ENCODE measurements at regions not wholly inside any gene's neighbourhood (a gene's known extent, or its start where the extent isn't known, plus 50 kb on each side); places are given as distances from the start of the nearest gene placed in this dataset.
"Not testable (repeated sequence)": the region's sequence is repeated elsewhere in the genome, so short reads cannot be mapped to it uniquely, and the experiment has no call there.

DNA sequence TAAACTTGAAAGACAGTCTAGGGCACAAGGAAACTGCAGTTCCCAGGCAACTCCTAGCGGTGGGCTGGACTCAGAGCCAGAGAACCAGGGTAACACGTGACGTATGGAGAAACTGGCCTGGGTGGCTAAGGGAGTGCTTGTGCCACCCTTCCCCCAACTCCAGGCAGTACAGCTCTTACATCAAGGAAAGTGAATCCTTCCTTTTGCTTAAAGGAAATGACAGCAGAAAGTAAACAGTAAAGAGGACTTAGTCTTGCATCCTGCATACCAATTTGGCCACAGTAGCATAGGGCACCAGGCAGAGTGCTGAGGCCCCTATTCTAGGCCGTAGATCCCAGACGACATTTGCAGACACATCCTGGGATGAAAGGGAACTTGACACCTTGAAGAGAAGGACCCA is 322.8 kb downstream of the CD109 start:
- Histone ChIP-seq H3K27ac (ENCODE audit: low read depth, low read length) (no peak overlapping the region), H3K4me3 (ENCODE audit: low read length) (no peak overlapping the region), H3K27me3 (ENCODE audit: control insufficient read depth in 2 of 2, insufficient read depth in 2 of 2, low read length in 2 of 2) (no peaks in the 10 kb centered on the region), H3K4me1 (ENCODE audit: control insufficient read depth in 2 of 2, insufficient read depth in 2 of 2, low read length in 2 of 2) (no peaks in the 10 kb centered on the region), H3K9me3 (ENCODE audit: control insufficient read depth in 2 of 3, low read length in 3 of 3) (no peaks in the 10 kb centered on the region), H3K36me3 (ENCODE audit: control insufficient read depth in 2 of 3, insufficient read depth in 3 of 3, low read length in 3 of 3) (no peaks in the 10 kb centered on the region)
- H3K36me3 Mint-ChIP-seq: no peaks in the 10 kb centered on the region
- H3K27ac Mint-ChIP-seq: no peak overlapping the region
- H3K4me3 Mint-ChIP-seq: no peak overlapping the region
- ATAC-seq: no peak
- CTCF ChIA-PET: no interaction called here
- peaks cover 0 to 26% (median 7%) of the 10 kb centered on the region in 11 donors for H3K9me3 Mint-ChIP-seq
- DNase-seq: no peak
- H3K27me3 Mint-ChIP-seq: peaks cover 0 to 8% (median 0%) of the 10 kb centered on the region in 5 donors
- intact Hi-C loops (cut with micrococcal nuclease): no loop called here
- POLR2A ChIA-PET: no interaction called here
- no peaks in the 10 kb centered on the region for H3K4me1 Mint-ChIP-seq

DNA sequence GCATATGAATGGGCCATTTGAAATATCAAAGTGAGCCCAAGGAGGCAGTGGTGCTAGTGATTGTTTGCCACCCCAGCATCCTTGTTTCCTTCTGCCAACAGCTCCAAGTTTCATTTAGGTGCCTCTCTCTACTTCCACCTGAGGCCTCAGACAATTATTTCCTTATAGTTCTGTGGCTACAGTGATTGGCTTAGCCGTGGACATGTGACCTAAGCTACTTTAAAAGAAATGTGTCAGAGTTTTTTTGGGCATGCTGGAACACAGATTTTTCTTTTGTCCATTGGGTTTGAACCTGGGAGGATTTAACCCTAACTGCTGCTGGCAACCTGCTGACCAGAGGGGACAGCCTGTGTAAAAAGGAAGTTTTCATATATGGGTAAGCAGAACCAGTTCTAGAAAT is 319.4 kb downstream of the CD109 start:
- H3K9me3 ChIP-seq (ENCODE audit: control insufficient read depth in 2 of 3, low read length in 3 of 3): no peaks in the 10 kb centered on the region
- Mint-ChIP-seq H3K27ac (no peak overlapping the region), H3K4me3 (no peak overlapping the region), H3K36me3 (peaks cover 0 to 6% (median 0%) of the 10 kb centered on the region in 5 donors), H3K27me3 (peaks cover 0 to 10% (median 0%) of the 10 kb centered on the region in 5 donors), H3K9me3 (peaks cover 1 to 39% (median 8%) of the 10 kb centered on the region in 11 donors), H3K4me1 (no peaks in the 10 kb centered on the region)
- DNase-seq (no peak), ATAC-seq (no peak)
- intact Hi-C loops (cut with micrococcal nuclease): no loop called here
- H3K4me3 ChIP-seq (ENCODE audit: low read length): no peak overlapping the region
- POLR2A ChIA-PET: no interaction called here
- no peaks in the 10 kb centered on the region for H3K36me3 ChIP-seq (ENCODE audit: control insufficient read depth in 2 of 3, insufficient read depth in 3 of 3, low read length in 3 of 3)
- no peaks in the 10 kb centered on the region for H3K4me1 ChIP-seq (ENCODE audit: control insufficient read depth in 2 of 2, insufficient read depth in 2 of 2, low read length in 2 of 2)
- CTCF ChIA-PET: no interaction called here
- no peaks in the 10 kb centered on the region for H3K27me3 ChIP-seq (ENCODE audit: control insufficient read depth in 2 of 2, insufficient read depth in 2 of 2, low read length in 2 of 2)
- no peak overlapping the region for H3K27ac ChIP-seq (ENCODE audit: low read depth, low read length)

DNA sequence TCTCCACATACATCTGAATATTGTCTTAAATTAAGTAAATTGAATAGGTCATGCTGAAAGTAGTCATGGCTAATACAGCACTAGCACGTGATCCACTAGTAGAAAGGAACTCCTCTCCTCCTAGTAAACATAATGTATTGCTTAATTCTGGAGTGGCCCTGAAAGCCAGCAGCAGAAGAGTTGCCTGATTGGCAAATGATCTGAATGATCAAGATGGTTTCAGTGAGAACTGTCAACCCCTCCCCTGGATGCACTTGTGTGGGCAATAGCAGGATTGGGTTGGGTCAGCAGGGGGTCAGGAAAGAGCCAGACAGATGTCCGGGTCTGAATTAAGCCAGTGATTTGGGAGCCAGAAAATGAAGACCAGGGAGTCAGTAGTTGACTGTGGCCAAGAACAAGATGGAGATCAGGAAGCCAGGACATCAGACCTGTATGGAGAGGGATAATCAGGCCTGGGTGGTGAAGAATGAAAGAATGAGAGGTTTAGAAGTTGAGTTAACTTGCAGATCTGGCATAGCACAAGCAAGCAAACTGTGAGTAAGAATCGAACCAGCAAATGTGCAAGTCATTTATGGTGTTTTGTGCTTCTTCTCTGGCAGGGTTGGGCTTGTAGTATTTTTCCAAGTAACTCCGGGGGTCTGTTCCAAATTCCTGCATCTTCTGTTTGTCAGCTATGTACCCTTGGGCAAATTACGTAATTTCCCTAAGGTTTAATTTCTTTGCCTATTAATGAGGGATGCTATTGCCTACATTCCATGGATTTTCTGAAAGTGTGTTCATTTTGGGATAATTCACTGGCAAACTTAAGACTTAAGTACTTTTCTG is 304.9 kb downstream of the CD109 start:
- Histone ChIP-seq H3K4me1 (ENCODE audit: control insufficient read depth in 2 of 2, insufficient read depth in 2 of 2, low read length in 2 of 2) (no peaks in the 10 kb centered on the region), H3K27ac (ENCODE audit: low read depth, low read length) (no peak overlapping the region), H3K36me3 (ENCODE audit: control insufficient read depth in 2 of 3, insufficient read depth in 3 of 3, low read length in 3 of 3) (no peaks in the 10 kb centered on the region), H3K9me3 (ENCODE audit: control insufficient read depth in 2 of 3, low read length in 3 of 3) (peaks cover 0 to 4% (median 0%) of the 10 kb centered on the region in 3 experiments), H3K4me3 (ENCODE audit: low read length) (no peak overlapping the region), H3K27me3 (ENCODE audit: control insufficient read depth in 2 of 2, insufficient read depth in 2 of 2, low read length in 2 of 2) (no peaks in the 10 kb centered on the region)
- Mint-ChIP-seq H3K36me3 (peaks cover 0 to 3% (median 0%) of the 10 kb centered on the region in 5 donors), H3K27ac (no peak overlapping the region), H3K4me1 (no peaks in the 10 kb centered on the region), H3K4me3 (no peak overlapping the region), H3K27me3 (peaks cover 0 to 5% (median 0%) of the 10 kb centered on the region in 5 donors), H3K9me3 (peaks cover 0 to 6% (median 2%) of the 10 kb centered on the region in 11 donors)
- intact Hi-C loops (cut with micrococcal nuclease): no loop called here
- no peak for ATAC-seq
- DNase-seq: no peak
- CTCF ChIA-PET: no interaction called here
- POLR2A ChIA-PET: no interaction called here

DNA sequence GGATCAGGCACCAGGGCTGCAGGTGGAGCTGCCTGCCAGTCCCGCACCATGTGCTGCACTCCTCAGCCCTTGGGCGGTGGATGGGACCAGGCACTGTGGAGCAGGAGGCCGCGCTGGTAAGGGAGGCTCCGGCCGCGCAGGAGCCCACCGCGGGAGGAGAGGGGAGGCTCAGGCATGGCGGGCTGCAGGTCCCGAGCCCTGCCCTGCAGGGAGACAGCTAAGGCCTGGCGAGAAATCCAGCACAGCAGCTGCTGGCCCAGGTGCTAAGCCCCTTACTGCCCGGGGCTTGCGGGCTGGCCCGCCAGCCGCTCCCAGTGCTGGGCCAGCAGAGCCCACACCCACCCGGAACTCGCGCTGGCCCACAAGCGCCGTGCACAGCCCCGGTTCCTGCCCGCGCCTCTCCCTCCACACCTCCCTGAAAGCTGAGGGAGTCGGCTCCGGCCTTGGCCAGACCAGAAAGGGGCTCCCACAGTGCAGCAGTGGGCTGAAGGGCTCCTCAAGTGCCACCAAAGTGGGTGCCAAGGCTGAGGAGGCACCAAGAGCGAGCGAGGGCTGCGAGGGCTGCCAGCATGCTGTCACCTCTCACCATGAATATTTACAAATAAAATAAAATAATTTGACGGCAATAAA is 294.7 kb downstream of the CD109 start:
- POLR2A ChIA-PET; H3K27me3 Mint-ChIP-seq; H3K27me3 ChIP-seq (ENCODE audit: control insufficient read depth in 2 of 2, insufficient read depth in 2 of 2, low read length in 2 of 2); H3K9me3 ChIP-seq (ENCODE audit: control insufficient read depth in 2 of 3, low read length in 3 of 3); H3K27ac ChIP-seq (ENCODE audit: low read depth, low read length); H3K4me1 ChIP-seq (ENCODE audit: control insufficient read depth in 2 of 2, insufficient read depth in 2 of 2, low read length in 2 of 2); DNase-seq; H3K9me3 Mint-ChIP-seq; H3K4me3 ChIP-seq (ENCODE audit: low read length); CTCF ChIA-PET; intact Hi-C loops (cut with micrococcal nuclease); ATAC-seq; H3K36me3 ChIP-seq (ENCODE audit: control insufficient read depth in 2 of 3, insufficient read depth in 3 of 3, low read length in 3 of 3); H3K4me1 Mint-ChIP-seq; H3K4me3 Mint-ChIP-seq; H3K36me3 Mint-ChIP-seq; H3K27ac Mint-ChIP-seq: not testable (repeated sequence)

DNA sequence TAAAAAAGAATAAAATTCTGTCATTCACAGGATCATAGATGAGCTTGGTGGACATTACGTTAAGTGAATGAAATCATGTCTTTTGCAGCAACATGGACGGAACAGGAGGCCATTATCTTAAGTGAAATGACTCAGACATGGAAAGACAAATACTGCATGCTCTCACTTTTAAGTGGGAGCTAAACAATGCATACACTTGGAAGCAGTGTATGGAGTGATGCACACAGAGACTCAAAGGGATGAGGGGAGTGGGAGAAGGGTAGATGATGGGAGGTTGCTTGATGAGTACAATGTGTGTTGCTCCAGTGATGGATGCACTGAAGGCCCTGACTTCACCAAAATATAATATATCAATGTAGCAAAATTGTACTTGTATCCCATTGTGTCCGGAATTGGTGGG is 293.4 kb downstream of the CD109 start:
- ChIA-PET POLR2A (no interaction called here), CTCF (no interaction called here)
- peaks cover 0 to 4% (median 0%) of the 10 kb centered on the region in 5 donors for H3K27me3 Mint-ChIP-seq
- H3K4me3 Mint-ChIP-seq: no peak overlapping the region
- no peak overlapping the region for H3K27ac Mint-ChIP-seq
- no peaks in the 10 kb centered on the region for H3K4me1 Mint-ChIP-seq
- intact Hi-C loops (cut with micrococcal nuclease): no loop called here
- Histone ChIP-seq H3K9me3 (ENCODE audit: control insufficient read depth in 2 of 3, low read length in 3 of 3) (no peaks in the 10 kb centered on the region), H3K27ac (ENCODE audit: low read depth, low read length) (no peak overlapping the region), H3K4me1 (ENCODE audit: control insufficient read depth in 2 of 2, insufficient read depth in 2 of 2, low read length in 2 of 2) (no peaks in the 10 kb centered on the region), H3K4me3 (ENCODE audit: low read length) (no peak overlapping the region), H3K36me3 (ENCODE audit: control insufficient read depth in 2 of 3, insufficient read depth in 3 of 3, low read length in 3 of 3) (no peaks in the 10 kb centered on the region), H3K27me3 (ENCODE audit: control insufficient read depth in 2 of 2, insufficient read depth in 2 of 2, low read length in 2 of 2) (no peaks in the 10 kb centered on the region)
- H3K36me3 Mint-ChIP-seq: no peaks in the 10 kb centered on the region
- ATAC-seq (no peak), DNase-seq (no peak)
- peaks cover 0 to 4% (median 0%) of the 10 kb centered on the region in 11 donors for H3K9me3 Mint-ChIP-seq

DNA sequence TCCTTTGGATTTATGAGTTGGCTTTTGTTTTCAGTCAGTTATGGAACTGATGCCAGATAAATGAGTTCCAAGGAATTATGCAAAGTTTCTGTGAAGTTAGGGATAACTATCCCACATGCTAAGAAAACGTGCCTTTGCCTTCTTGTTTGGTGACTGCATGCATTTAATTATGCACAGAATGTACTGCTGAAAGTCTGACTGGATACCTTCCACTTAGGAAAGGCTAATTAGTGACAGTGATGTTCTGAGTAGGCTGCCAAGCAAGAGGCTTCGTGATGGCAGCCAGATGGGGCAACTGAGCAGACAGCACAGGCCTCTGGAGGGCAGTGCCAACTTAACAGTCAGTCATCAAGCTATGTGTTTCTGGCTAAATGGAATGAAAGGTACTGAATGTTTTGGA is 289.9 kb downstream of the CD109 start:
- Mint-ChIP-seq H3K27ac (no peak overlapping the region), H3K4me3 (no peak overlapping the region), H3K27me3 (peaks cover 0 to 8% (median 4%) of the 10 kb centered on the region in 5 donors), H3K36me3 (no peaks in the 10 kb centered on the region), H3K9me3 (peaks cover 0 to 13% (median 2%) of the 10 kb centered on the region in 11 donors), H3K4me1 (no peaks in the 10 kb centered on the region)
- ChIA-PET POLR2A (no interaction called here), CTCF (no interaction called here)
- intact Hi-C loops (cut with micrococcal nuclease): no loop called here
- no peaks in the 10 kb centered on the region for H3K9me3 ChIP-seq (ENCODE audit: control insufficient read depth in 2 of 3, low read length in 3 of 3)
- H3K27me3 ChIP-seq (ENCODE audit: control insufficient read depth in 2 of 2, insufficient read depth in 2 of 2, low read length in 2 of 2): no peaks in the 10 kb centered on the region
- H3K4me1 ChIP-seq (ENCODE audit: control insufficient read depth in 2 of 2, insufficient read depth in 2 of 2, low read length in 2 of 2): no peaks in the 10 kb centered on the region
- no peak overlapping the region for H3K4me3 ChIP-seq (ENCODE audit: low read length)
- DNase-seq: no peak
- H3K36me3 ChIP-seq (ENCODE audit: control insufficient read depth in 2 of 3, insufficient read depth in 3 of 3, low read length in 3 of 3): no peaks in the 10 kb centered on the region
- H3K27ac ChIP-seq (ENCODE audit: low read depth, low read length): no peak overlapping the region
- no peak for ATAC-seq

All from naive thymus-derived CD4-positive, alpha-beta T cell (primary cell).